Endothelial cell of umbilical vein (primary cell): ENCODE measurements at regions not wholly inside any gene's neighbourhood (a gene's known extent, or its start where the extent isn't known, plus 50 kb on each side); places are given as distances from the start of the nearest gene placed in this dataset.

Experiments
- EZH2 ChIP-seq: IDR thresholded peaks from 2 replicates; pipeline ENCODE4 v1.6.1; 2012; ENCODE audit warnings: borderline replicate concordance, low read depth, mild to moderate bottlenecking, moderate library complexity, low read length, inconsistent platforms; ENCODE audit not compliant: severe bottlenecking
- POLR2A ChIP-seq: IDR thresholded peaks from 2 replicates; pipeline ENCODE4 v1.6.1; 2012; ENCODE audit warnings: low read depth, mild to moderate bottlenecking, control low read depth, low read length
- POLR2AphosphoS5 ChIP-seq: IDR thresholded peaks from 2 replicates; pipeline ENCODE4 v1.6.1; 2012; ENCODE audit warnings: low read depth, mild to moderate bottlenecking, control low read depth, low read length, moderate library complexity; ENCODE audit not compliant: insufficient read depth
- TF ChIP-seq, protein P1 (sequence below), 2 donors: IDR thresholded peaks; 1 replicate in 1 of 2; 2 replicates in 1 of 2; pipeline ENCODE4 v1.5.1; 2011; ENCODE audit warnings: low read length in 2 of 2, mild to moderate bottlenecking in 2 of 2, moderate library complexity in 2 of 2, control low read depth in 1 of 2, inconsistent platforms in 1 of 2, low read depth in 1 of 2; ENCODE audit not compliant: insufficient read depth in 1 of 2; ENCODE audit errors: extremely low read depth in 1 of 2

DNA sequence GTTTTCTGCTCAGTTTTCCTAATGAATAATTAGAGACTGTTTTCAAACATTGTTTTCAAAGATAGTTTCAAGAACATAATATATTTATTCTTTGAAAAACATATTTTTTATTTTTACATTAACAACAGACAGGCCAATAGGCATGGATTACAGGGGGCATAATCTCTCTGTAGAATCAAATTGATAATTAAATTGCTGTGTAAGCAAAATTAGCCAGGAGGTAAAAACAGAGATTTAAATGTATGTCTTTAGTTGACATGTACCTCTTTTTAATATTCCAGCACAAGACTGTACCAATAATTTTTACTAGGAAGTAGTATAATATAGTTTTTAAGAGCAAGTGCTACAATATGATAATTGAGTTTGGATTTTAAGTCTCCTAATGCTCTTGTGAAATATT is 1444.5 kb downstream of the BRINP3 start:
- TF ChIP-seq, protein P1, sequence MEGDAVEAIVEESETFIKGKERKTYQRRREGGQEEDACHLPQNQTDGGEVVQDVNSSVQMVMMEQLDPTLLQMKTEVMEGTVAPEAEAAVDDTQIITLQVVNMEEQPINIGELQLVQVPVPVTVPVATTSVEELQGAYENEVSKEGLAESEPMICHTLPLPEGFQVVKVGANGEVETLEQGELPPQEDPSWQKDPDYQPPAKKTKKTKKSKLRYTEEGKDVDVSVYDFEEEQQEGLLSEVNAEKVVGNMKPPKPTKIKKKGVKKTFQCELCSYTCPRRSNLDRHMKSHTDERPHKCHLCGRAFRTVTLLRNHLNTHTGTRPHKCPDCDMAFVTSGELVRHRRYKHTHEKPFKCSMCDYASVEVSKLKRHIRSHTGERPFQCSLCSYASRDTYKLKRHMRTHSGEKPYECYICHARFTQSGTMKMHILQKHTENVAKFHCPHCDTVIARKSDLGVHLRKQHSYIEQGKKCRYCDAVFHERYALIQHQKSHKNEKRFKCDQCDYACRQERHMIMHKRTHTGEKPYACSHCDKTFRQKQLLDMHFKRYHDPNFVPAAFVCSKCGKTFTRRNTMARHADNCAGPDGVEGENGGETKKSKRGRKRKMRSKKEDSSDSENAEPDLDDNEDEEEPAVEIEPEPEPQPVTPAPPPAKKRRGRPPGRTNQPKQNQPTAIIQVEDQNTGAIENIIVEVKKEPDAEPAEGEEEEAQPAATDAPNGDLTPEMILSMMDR (IDR thresholded peaks at IDR 0.05; ENCODE audit: extremely low read depth in 1 of 2, insufficient read depth in 1 of 2, low read depth in 1 of 2, low read length in 2 of 2) = no peak
- TF ChIP-seq EZH2 (no peak), POLR2AphosphoS5 (no peak), POLR2A (no peak)
